Activated CD8-positive, alpha-beta T cell treated with anti-CD3 and anti-CD28 coated beads for 36 hours (primary cell): ENCODE measurements at regions not wholly inside any gene's neighbourhood (a gene's known extent, or its start where the extent isn't known, plus 50 kb on each side); places are given as distances from the start of the nearest gene placed in this dataset.

ENCODE experiments used
- ATAC-seq: fragments of 200-7000 bp; cut with Tn5 transposase; one replicate; pipeline ENCODE4 v1.10.0; 2021; ENCODE audit warnings: mild to moderate bottlenecking, moderate library complexity
- CTCF ChIA-PET: fragments of 350-600 bp; sonication (Branson Sonifier 250); formaldehyde crosslinking; loops from one replicate; lab custom pipeline; 2021; ENCODE audit warnings: antibody characterized with exemption; lab: Charles Lee
- POLR2A ChIA-PET: fragments of 350-600 bp; sonication (Branson Sonifier 250); formaldehyde crosslinking; loops from one replicate; lab custom pipeline; 2021; ENCODE audit warnings: antibody characterized with exemption; lab: Charles Lee
- DNase-seq: peaks from one replicate; pipeline ENCODE4 v3.0.0-alpha.2; 2020
- H3K27ac Mint-ChIP-seq: one replicate; pipeline ENCODE4 v1.8.0; 2021; ENCODE audit warnings: mild to moderate bottlenecking, mixed read lengths
- H3K27me3 Mint-ChIP-seq: one replicate; pipeline ENCODE4 v1.8.0; 2021; ENCODE audit warnings: mixed read lengths
- H3K36me3 Mint-ChIP-seq: one replicate; pipeline ENCODE4 v1.8.0; 2021; ENCODE audit warnings: low read depth, mixed read lengths
- H3K4me1 Mint-ChIP-seq: one replicate; pipeline ENCODE4 v1.8.0; 2021; ENCODE audit warnings: low read depth, mixed read lengths
- H3K4me3 Mint-ChIP-seq: one replicate; pipeline ENCODE4 v1.8.0; 2021; ENCODE audit warnings: mild to moderate bottlenecking, moderate library complexity, mixed read lengths
- H3K9me3 Mint-ChIP-seq: one replicate; pipeline ENCODE4 v1.8.0; 2021; ENCODE audit warnings: mixed read lengths
- CTCF ChIP-seq: fragments of 200-600 bp; IDR thresholded peaks from one replicate; pipeline ENCODE4 v1.8.0; 2022; ENCODE audit warnings: antibody characterized with exemption, mild to moderate bottlenecking
- intact Hi-C: fragments of 100-400 bp; cut with micrococcal nuclease; formaldehyde crosslinking; loops from one replicate; pipeline ENCODE4 v1.10.0; 2022

- POLR2A ChIA-PET, result no interaction called here
- Mint-ChIP-seq H3K4me3 (no peak overlapping the region), H3K27me3 (no peaks in the 10 kb centered on the region), H3K27ac (no peak overlapping the region), H3K36me3 (no peaks in the 10 kb centered on the region), H3K9me3 (peaks cover 2% of the 10 kb centered on the region), H3K4me1 (no peaks in the 10 kb centered on the region)
- intact Hi-C loops, result no loop called here
- ATAC-seq (no peak), DNase-seq (no peak)
- CTCF ChIA-PET, result no interaction called here
- no peak for TF ChIP-seq CTCF
Measured at GRCh38 chr16:82384949-82385348, 214.9 kb upstream of the MPHOSPH6 start.

- intact Hi-C loops, result no loop called here
- H3K27ac Mint-ChIP-seq, result no peak overlapping the region
Measured at GRCh38 chr16:82384017-82384416, 214.0 kb upstream of the MPHOSPH6 start.

GRCh38 chr16:82382521-82382920 lies 212.5 kb upstream of the MPHOSPH6 start:
- POLR2A ChIA-PET, result no interaction called here
- no peak for TF ChIP-seq CTCF
- H3K4me1 Mint-ChIP-seq, result no peaks in the 10 kb centered on the region
- no peaks in the 10 kb centered on the region for H3K36me3 Mint-ChIP-seq
- ATAC-seq, result no peak
- peaks cover 2% of the 10 kb centered on the region for H3K9me3 Mint-ChIP-seq
- no peak for DNase-seq
- H3K27me3 Mint-ChIP-seq, result no peaks in the 10 kb centered on the region
- intact Hi-C loops, result no loop called here
- H3K27ac Mint-ChIP-seq, result no peak overlapping the region
- CTCF ChIA-PET, result no interaction called here
- H3K4me3 Mint-ChIP-seq, result no peak overlapping the region

More at GRCh38 chr16:82384017-82384416, 214.0 kb upstream of the MPHOSPH6 start:
- no peak overlapping the region for H3K4me3 Mint-ChIP-seq
- no peaks in the 10 kb centered on the region for H3K27me3 Mint-ChIP-seq
- CTCF ChIA-PET, result interaction anchor here (1.1 kb wide), 1 partner anchor 120 kb away, joined by 3 read pairs; no protein-coding TSS in a partner anchor
- no peaks in the 10 kb centered on the region for H3K36me3 Mint-ChIP-seq
- no peaks in the 10 kb centered on the region for H3K4me1 Mint-ChIP-seq
- POLR2A ChIA-PET, result no interaction called here
- DNase-seq (no peak), ATAC-seq (no peak)
- TF ChIP-seq CTCF, result no peak
- peaks cover 2% of the 10 kb centered on the region for H3K9me3 Mint-ChIP-seq

GRCh38 chr16:82379551-82379950 lies 209.5 kb upstream of the MPHOSPH6 start:
- intact Hi-C loops, result no loop called here
- Mint-ChIP-seq H3K36me3 (no peaks in the 10 kb centered on the region), H3K9me3 (peaks cover 2% of the 10 kb centered on the region), H3K27me3 (no peaks in the 10 kb centered on the region), H3K27ac (no peak overlapping the region), H3K4me3 (no peak overlapping the region), H3K4me1 (no peaks in the 10 kb centered on the region)
- POLR2A ChIA-PET, result no interaction called here
- no peak for TF ChIP-seq CTCF
- DNase-seq (no peak), ATAC-seq (no peak)
- CTCF ChIA-PET, result no interaction called here

GRCh38 chr16:82373976-82374375 lies 204.0 kb upstream of the MPHOSPH6 start:
- ChIA-PET POLR2A (no interaction called here), CTCF (no interaction called here)
- Mint-ChIP-seq H3K36me3 (no peaks in the 10 kb centered on the region), H3K27me3 (no peaks in the 10 kb centered on the region), H3K9me3 (no peaks in the 10 kb centered on the region), H3K27ac (no peak overlapping the region), H3K4me3 (no peak overlapping the region), H3K4me1 (no peaks in the 10 kb centered on the region)
- ATAC-seq (no peak), DNase-seq (no peak)
- intact Hi-C loops, result no loop called here
- TF ChIP-seq CTCF, result no peak
